Motor neuron (in vitro differentiated cells): ENCODE measurements at regions not wholly inside any gene's neighbourhood (a gene's known extent, or its start where the extent isn't known, plus 50 kb on each side); places are given as distances from the start of the nearest gene placed in this dataset.

Source experiments
- ATAC-seq, 8 experiments: fragments of 200-7000 bp; cut with Tn5 transposase; replicated peaks in 6 of 8; 2 replicates each; pipeline ENCODE4 v1.8.0; 2021; ENCODE audit warnings: mild to moderate bottlenecking in 8 of 8, moderate library complexity in 8 of 8
- H3K27ac ChIP-seq, 2 donors: fragments of 250-450 bp; sonication (Bioruptor Pico); 2 replicates each; pipeline ENCODE4 v1.9.0; 2021; ENCODE audit warnings: antibody characterized with exemption in 2 of 2, mild to moderate bottlenecking in 2 of 2, moderate library complexity in 1 of 2
- H3K4me1 ChIP-seq, 2 donors: fragments of 250-450 bp; sonication (Bioruptor Pico); replicated peaks in 1 of 2; 2 replicates each; pipeline ENCODE4 v1.6.1; 2021; ENCODE audit warnings: antibody characterized with exemption in 2 of 2, mild to moderate bottlenecking in 2 of 2, moderate library complexity in 1 of 2
- H3K4me3 ChIP-seq, 5 donors: fragments of 250-450 bp; sonication (Bioruptor Pico); 2 replicates each; pipeline ENCODE4 v1.9.0; 2021; ENCODE audit warnings: antibody characterized with exemption in 5 of 5, mild to moderate bottlenecking in 5 of 5, moderate library complexity in 4 of 5
- WGBS, 10 experiments: fragments of 450-650 bp; shearing (Covaris generic); methylation state at CpG; one replicate each; pipeline ENCODE4 v1.0.0; 2022; 5-methylcytosine and 5-hydroxymethylcytosine counted together
- in situ Hi-C, 9 experiments: fragments of 400-800 bp; cut with MboI; loops; one replicate each; pipeline ENCODE4 v1.15.0; 2021; ENCODE audit warnings: low sequenced_read_pairs in 9 of 9, low pct_unique_long_range_greater_than_20kb in 2 of 9; ENCODE audit not compliant: unreplicated experiment in 9 of 9

GRCh38 chr12:11561411-11561810 lies 88.1 kb upstream of the ETV6 start:
- H3K4me1 ChIP-seq: no peaks in the 10 kb centered on the region
- no peak overlapping the region for H3K4me3 ChIP-seq
- in situ Hi-C loops: no loop called here
- no peak overlapping the region for H3K27ac ChIP-seq
- ATAC-seq: no peak

GRCh38 chr12:11563785-11564739 lies 85.4 kb upstream of the ETV6 start:
- 62 to 97% (median 88%) methylated on average over 3 to 10 of the region's 10 CpGs for WGBS, 10 experiments
- Histone ChIP-seq H3K4me1 (no peaks in the 10 kb centered on the region), H3K4me3 (no peak overlapping the region), H3K27ac (no peak overlapping the region)
- no peak for ATAC-seq
- in situ Hi-C loops: no loop called here

- H3K27ac ChIP-seq: no peak overlapping the region
- 44 to 100% (median 86%) methylated on average over 2 to 6 of the region's 7 CpGs; no CpG with 5 or more reads in 1 of the 10 experiments for WGBS, 10 experiments
- in situ Hi-C loops: no loop called here
- ATAC-seq: no peak
- no peaks in the 10 kb centered on the region for H3K4me1 ChIP-seq
- no peak overlapping the region for H3K4me3 ChIP-seq
These were observed 84.4 kb upstream of the ETV6 start for GRCh38 chr12:11564984-11565651.

GRCh38 chr12:11565752-11566151 lies 83.7 kb upstream of the ETV6 start:
- H3K27ac ChIP-seq: no peak overlapping the region
- no peak for ATAC-seq
- no peak overlapping the region for H3K4me3 ChIP-seq
- in situ Hi-C loops: no loop called here
- 0 to 89% (median 55%) methylated on average over 1 to 2 of the region's 2 CpGs for WGBS, 10 experiments
- no peaks in the 10 kb centered on the region for H3K4me1 ChIP-seq

GRCh38 chr12:11568155-11568761 lies 81.2 kb upstream of the ETV6 start:
- H3K4me3 ChIP-seq: no peak overlapping the region
- WGBS, 10 experiments: 8 to 100% (median 83%) methylated on average over 1 to 3 of the region's 3 CpGs; no CpG with 5 or more reads in 1 of the 10 experiments
- no peak for ATAC-seq
- no peaks in the 10 kb centered on the region for H3K4me1 ChIP-seq
- H3K27ac ChIP-seq: no peak overlapping the region
- in situ Hi-C loops: no loop called here

GRCh38 chr12:11568762-11569478 lies 80.6 kb upstream of the ETV6 start:
- Histone ChIP-seq H3K4me3 (no peak overlapping the region), H3K27ac (no peak overlapping the region), H3K4me1 (no peaks in the 10 kb centered on the region)
- 40 to 93% (median 62%) methylated on average over 1 to 8 of the region's 8 CpGs for WGBS, 10 experiments
- ATAC-seq: no peak
- in situ Hi-C loops: no loop called here

GRCh38 chr12:11569716-11570115 lies 79.8 kb upstream of the ETV6 start:
- no peak for ATAC-seq
- Histone ChIP-seq H3K27ac (no peak overlapping the region), H3K4me3 (no peak overlapping the region), H3K4me1 (no peaks in the 10 kb centered on the region)
- in situ Hi-C loops: loop anchor here in 1 of 9 experiments (10.0 kb wide), 1 partner anchor 465 kb away; no protein-coding TSS in a partner anchor

- no peak overlapping the region for H3K4me3 ChIP-seq
- no peak for ATAC-seq
- H3K27ac ChIP-seq: no peak overlapping the region
- WGBS, 10 experiments: 83 to 100% (median 94%) methylated on average over 2 of the region's 2 CpGs
- H3K4me1 ChIP-seq: no peaks in the 10 kb centered on the region
- in situ Hi-C loops: loop anchor here in 1 of 9 experiments (10.0 kb wide), 1 partner anchor 461 kb away; no protein-coding TSS in a partner anchor
These were observed 75.6 kb upstream of the ETV6 start for GRCh38 chr12:11573880-11574279.

- WGBS, 10 experiments: 83 to 100% (median 100%) methylated on average over 1 of the region's 1 CpG; no CpG with 5 or more reads in 7 of the 10 experiments
- in situ Hi-C loops: loop anchor here in 7 of 9 experiments (5.0 to 25.0 kb wide), 4 partner anchors 459 to 1136 kb away; partner anchors contain the start of gene CDKN1B (in 1 of the 7)
- ATAC-seq: no peak
- Histone ChIP-seq H3K27ac (no peak overlapping the region), H3K4me3 (no peak overlapping the region), H3K4me1 (no peaks in the 10 kb centered on the region)
These were observed 73.4 kb upstream of the ETV6 start for GRCh38 chr12:11576104-11576503.

- in situ Hi-C loops: loop anchor here in 7 of 9 experiments (5.0 to 25.0 kb wide), 4 partner anchors 457 to 1135 kb away; partner anchors contain the start of gene CDKN1B (in 1 of the 7)
- Histone ChIP-seq H3K27ac (no peak overlapping the region), H3K4me3 (no peak overlapping the region), H3K4me1 (no peaks in the 10 kb centered on the region)
- 22 to 100% (median 83%) methylated on average over 1 to 4 of the region's 4 CpGs for WGBS, 10 experiments
- no peak for ATAC-seq
These were observed 71.7 kb upstream of the ETV6 start for GRCh38 chr12:11577658-11578260.

- in situ Hi-C loops: loop anchor here in 7 of 9 experiments (5.0 to 25.0 kb wide), 4 partner anchors 456 to 1134 kb away; partner anchors contain the start of gene CDKN1B (in 1 of the 7)
- H3K4me3 ChIP-seq: no peak overlapping the region
- H3K4me1 ChIP-seq: no peaks in the 10 kb centered on the region
- H3K27ac ChIP-seq: no peak overlapping the region
- no peak for ATAC-seq
- WGBS, 10 experiments: 75 to 100% (median 80%) methylated on average over 1 to 3 of the region's 3 CpGs; no CpG with 5 or more reads in 4 of the 10 experiments
These were observed 70.9 kb upstream of the ETV6 start for GRCh38 chr12:11578461-11578993.
